ENCODE measurements at regions not wholly inside any gene's neighbourhood (a gene's known extent, or its start where the extent isn't known, plus 50 kb on each side); places are given as distances from the start of the nearest gene placed in this dataset.

DNA sequence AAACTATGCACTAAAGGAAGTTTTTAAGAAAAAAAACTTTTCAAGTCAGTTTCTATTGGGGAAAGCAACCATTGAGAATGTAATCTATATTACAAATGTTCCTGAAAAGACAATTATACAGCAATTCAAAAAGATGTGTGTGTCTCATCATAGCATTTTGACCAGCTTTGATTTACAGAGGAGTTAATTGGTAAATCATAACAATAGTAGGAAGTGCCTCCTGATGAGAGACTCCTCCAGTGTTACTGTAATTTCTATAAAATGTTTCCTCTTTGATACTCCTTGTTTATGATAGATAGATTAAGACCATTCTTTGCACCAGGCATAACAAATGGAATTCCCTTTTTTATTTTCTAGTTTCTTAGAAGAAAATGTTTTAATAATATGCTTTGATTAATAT lies 249.9 kb downstream of the CALCRL start:
- no peak overlapping the region for H3K9ac ChIP-seq (ENCODE audit: low read length in 3 of 3)
- no peaks in the 10 kb centered on the region for H3K4me1 ChIP-seq (ENCODE audit: control insufficient read depth in 2 of 3, insufficient read depth in 2 of 3, low read depth in 1 of 3, low read length in 3 of 3)
- no peaks in the 10 kb centered on the region for H3K27me3 ChIP-seq (ENCODE audit: control insufficient read depth, insufficient read depth, low read length)
- TF ChIP-seq, protein P1, sequence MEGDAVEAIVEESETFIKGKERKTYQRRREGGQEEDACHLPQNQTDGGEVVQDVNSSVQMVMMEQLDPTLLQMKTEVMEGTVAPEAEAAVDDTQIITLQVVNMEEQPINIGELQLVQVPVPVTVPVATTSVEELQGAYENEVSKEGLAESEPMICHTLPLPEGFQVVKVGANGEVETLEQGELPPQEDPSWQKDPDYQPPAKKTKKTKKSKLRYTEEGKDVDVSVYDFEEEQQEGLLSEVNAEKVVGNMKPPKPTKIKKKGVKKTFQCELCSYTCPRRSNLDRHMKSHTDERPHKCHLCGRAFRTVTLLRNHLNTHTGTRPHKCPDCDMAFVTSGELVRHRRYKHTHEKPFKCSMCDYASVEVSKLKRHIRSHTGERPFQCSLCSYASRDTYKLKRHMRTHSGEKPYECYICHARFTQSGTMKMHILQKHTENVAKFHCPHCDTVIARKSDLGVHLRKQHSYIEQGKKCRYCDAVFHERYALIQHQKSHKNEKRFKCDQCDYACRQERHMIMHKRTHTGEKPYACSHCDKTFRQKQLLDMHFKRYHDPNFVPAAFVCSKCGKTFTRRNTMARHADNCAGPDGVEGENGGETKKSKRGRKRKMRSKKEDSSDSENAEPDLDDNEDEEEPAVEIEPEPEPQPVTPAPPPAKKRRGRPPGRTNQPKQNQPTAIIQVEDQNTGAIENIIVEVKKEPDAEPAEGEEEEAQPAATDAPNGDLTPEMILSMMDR (IDR thresholded peaks at IDR 0.05; ENCODE audit: borderline replicate concordance, extremely low read depth, insufficient read depth): no peak
- no peak for DNase-seq
- no peak overlapping the region for H3K4me3 ChIP-seq (ENCODE audit: low read length in 3 of 3)
- H3K27ac ChIP-seq (ENCODE audit: low read depth in 2 of 2, low read length in 2 of 2): no peak overlapping the region
- no peaks in the 10 kb centered on the region for H3K36me3 ChIP-seq (ENCODE audit: control insufficient read depth in 2 of 3, insufficient read depth in 3 of 3, low read length in 3 of 3)
- H3K9me3 ChIP-seq (ENCODE audit: control insufficient read depth in 2 of 3, insufficient read depth in 1 of 3, low read length in 3 of 3): no peaks in the 10 kb centered on the region
- intact Hi-C loops (cut with DNase I): no loop called here
- FAIRE-seq: no peak

DNA sequence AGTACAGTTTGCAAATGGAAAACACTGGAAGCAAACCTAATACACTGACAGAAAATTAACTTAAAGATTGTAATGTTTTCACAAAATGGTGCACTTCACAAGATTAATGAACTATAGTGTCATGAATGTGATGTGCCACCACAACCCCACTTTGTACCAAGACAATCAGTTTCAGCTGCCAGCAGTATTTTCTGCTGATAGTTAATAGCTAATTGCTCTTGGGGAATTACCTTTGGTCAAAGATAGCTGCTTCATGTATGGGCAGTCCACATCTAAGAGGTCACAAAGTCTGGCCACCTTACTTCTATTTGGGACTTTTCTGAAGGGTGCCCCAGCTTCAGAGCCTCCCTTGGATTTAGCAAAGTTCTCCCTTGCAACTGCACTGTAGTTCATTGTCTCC lies 254.0 kb downstream of the CALCRL start:
- TF ChIP-seq, protein P1 (IDR thresholded peaks at IDR 0.05; ENCODE audit: borderline replicate concordance, extremely low read depth, insufficient read depth): no peak
- no peaks in the 10 kb centered on the region for H3K27me3 ChIP-seq (ENCODE audit: control insufficient read depth, insufficient read depth, low read length)
- FAIRE-seq (no peak), DNase-seq (no peak)
- intact Hi-C loops (cut with DNase I): no loop called here
- no peaks in the 10 kb centered on the region for H3K36me3 ChIP-seq (ENCODE audit: control insufficient read depth in 2 of 3, insufficient read depth in 3 of 3, low read length in 3 of 3)
- H3K4me1 ChIP-seq (ENCODE audit: control insufficient read depth in 2 of 3, insufficient read depth in 2 of 3, low read depth in 1 of 3, low read length in 3 of 3): no peaks in the 10 kb centered on the region
- no peak overlapping the region for H3K27ac ChIP-seq (ENCODE audit: low read depth in 2 of 2, low read length in 2 of 2)
- no peak overlapping the region for H3K9ac ChIP-seq (ENCODE audit: low read length in 3 of 3)
- H3K4me3 ChIP-seq (ENCODE audit: low read length in 3 of 3): no peak overlapping the region
- no peaks in the 10 kb centered on the region for H3K9me3 ChIP-seq (ENCODE audit: control insufficient read depth in 2 of 3, insufficient read depth in 1 of 3, low read length in 3 of 3)

DNA sequence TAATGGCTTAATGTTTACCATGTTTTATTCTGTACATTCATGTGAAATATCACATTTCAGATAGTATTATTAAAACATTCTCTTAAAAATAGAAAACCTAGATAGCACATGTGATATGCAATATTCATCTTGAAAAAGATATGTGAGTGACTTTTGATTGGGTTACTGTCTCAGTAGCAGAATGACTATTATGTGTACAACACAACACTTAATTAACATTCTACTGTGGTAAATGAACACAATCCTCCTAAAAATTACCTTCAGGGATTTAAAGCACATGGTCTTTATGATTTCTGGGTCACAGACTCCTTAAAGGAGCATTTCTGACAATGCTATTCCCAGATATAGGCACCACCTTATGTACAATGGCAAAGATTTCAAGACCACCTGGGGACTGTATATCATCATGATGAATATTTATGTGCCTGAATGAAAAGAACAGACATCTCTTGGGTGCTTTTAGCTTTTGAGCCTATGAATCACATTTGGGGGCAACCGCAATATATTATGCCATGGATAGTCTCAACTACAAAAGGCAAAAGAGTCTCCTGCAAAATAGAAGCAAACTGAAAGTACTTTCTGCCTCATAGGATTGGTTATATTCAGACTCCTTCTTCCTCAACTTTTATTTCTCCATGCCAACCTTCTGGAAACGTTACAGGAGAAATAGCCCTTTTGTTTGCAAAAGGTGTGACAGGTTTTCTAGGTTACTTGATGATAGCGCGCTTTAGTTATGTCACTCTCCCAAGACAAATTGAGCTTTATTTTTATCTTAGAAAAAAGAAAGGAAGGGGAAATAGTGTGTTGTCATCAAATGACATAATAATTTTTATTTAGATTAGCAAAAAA lies 259.0 kb downstream of the CALCRL start:
- H3K36me3 ChIP-seq (ENCODE audit: control insufficient read depth in 2 of 3, insufficient read depth in 3 of 3, low read length in 3 of 3): no peaks in the 10 kb centered on the region
- H3K4me1 ChIP-seq (ENCODE audit: control insufficient read depth in 2 of 3, insufficient read depth in 2 of 3, low read depth in 1 of 3, low read length in 3 of 3): no peaks in the 10 kb centered on the region
- no peak for DNase-seq
- intact Hi-C loops (cut with DNase I): no loop called here
- FAIRE-seq: no peak
- no peak overlapping the region for H3K9ac ChIP-seq (ENCODE audit: low read length in 3 of 3)
- no peaks in the 10 kb centered on the region for H3K9me3 ChIP-seq (ENCODE audit: control insufficient read depth in 2 of 3, insufficient read depth in 1 of 3, low read length in 3 of 3)
- TF ChIP-seq, protein P1 (IDR thresholded peaks at IDR 0.05; ENCODE audit: borderline replicate concordance, extremely low read depth, insufficient read depth): no peak
- no peak overlapping the region for H3K4me3 ChIP-seq (ENCODE audit: low read length in 3 of 3)
- H3K27ac ChIP-seq (ENCODE audit: low read depth in 2 of 2, low read length in 2 of 2): no peak overlapping the region
- H3K27me3 ChIP-seq (ENCODE audit: control insufficient read depth, insufficient read depth, low read length): no peaks in the 10 kb centered on the region

Data from kidney (tissue), 13 donors.